OCI-LY3 (cell line): ENCODE measurements at regions not wholly inside any gene's neighbourhood (a gene's known extent, or its start where the extent isn't known, plus 50 kb on each side); places are given as distances from the start of the nearest gene placed in this dataset.

ENCODE experiments used
- EZH2phosphoT487 ChIP-seq: fragments of 200-600 bp; shearing (Covaris generic); IDR thresholded peaks from 2 replicates; pipeline ENCODE4 v1.6.1; 2018; ENCODE audit warnings: antibody characterized with exemption, mixed run types, low read depth
- TF ChIP-seq, protein P1 (sequence below): fragments of 200-600, 300-600 bp; sonication (generic); IDR thresholded peaks from 2 replicates; pipeline ENCODE4 v1.5.1; 2014; ENCODE audit warnings: antibody characterized with exemption, low read length, low read depth

DNA sequence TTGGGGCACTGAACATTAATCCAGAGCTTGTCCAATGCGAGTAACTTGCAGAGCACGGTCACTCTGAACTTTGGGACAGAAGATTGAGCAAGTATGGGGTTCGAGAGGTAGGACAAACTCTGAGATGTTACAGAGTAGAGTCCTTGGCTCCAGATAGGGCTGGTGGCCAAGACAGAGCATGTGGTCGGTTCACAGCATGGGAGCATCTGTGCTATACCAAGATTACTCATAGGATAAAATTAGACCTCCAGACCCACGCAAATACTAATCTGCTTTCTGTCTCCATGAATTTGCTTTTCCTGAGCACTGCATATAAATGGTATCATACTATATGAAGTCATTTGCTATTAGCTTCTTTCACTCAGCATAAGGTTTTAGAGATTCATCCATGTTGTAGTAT is 93.4 kb upstream of the TBX5 start:
- TF ChIP-seq, protein P1, sequence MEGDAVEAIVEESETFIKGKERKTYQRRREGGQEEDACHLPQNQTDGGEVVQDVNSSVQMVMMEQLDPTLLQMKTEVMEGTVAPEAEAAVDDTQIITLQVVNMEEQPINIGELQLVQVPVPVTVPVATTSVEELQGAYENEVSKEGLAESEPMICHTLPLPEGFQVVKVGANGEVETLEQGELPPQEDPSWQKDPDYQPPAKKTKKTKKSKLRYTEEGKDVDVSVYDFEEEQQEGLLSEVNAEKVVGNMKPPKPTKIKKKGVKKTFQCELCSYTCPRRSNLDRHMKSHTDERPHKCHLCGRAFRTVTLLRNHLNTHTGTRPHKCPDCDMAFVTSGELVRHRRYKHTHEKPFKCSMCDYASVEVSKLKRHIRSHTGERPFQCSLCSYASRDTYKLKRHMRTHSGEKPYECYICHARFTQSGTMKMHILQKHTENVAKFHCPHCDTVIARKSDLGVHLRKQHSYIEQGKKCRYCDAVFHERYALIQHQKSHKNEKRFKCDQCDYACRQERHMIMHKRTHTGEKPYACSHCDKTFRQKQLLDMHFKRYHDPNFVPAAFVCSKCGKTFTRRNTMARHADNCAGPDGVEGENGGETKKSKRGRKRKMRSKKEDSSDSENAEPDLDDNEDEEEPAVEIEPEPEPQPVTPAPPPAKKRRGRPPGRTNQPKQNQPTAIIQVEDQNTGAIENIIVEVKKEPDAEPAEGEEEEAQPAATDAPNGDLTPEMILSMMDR, result no peak
- TF ChIP-seq EZH2phosphoT487, result no peak
